SK-N-MC (cell line): ENCODE measurements at regions not wholly inside any gene's neighbourhood (a gene's known extent, or its start where the extent isn't known, plus 50 kb on each side); places are given as distances from the start of the nearest gene placed in this dataset.

Experiments used
- EZH2 ChIP-seq: fragments of 200-600 bp; sonication (generic); IDR thresholded peaks from one replicate; pipeline ENCODE4 v1.6.1; 2017; ENCODE audit warnings: antibody characterized with exemption
- FOXP2 ChIP-seq: optimal IDR thresholded peaks from 2 replicates; pipeline ENCODE3; 2011; ENCODE audit warnings: mild to moderate bottlenecking, moderate library complexity; ENCODE audit not compliant: insufficient read depth; ENCODE audit errors: extremely low read length, control extremely low read depth
- POLR2AphosphoS5 ChIP-seq: IDR thresholded peaks from 2 replicates; pipeline ENCODE4 v1.6.1; 2012; ENCODE audit warnings: mild to moderate bottlenecking, low read depth, low read length, borderline replicate concordance

DNA sequence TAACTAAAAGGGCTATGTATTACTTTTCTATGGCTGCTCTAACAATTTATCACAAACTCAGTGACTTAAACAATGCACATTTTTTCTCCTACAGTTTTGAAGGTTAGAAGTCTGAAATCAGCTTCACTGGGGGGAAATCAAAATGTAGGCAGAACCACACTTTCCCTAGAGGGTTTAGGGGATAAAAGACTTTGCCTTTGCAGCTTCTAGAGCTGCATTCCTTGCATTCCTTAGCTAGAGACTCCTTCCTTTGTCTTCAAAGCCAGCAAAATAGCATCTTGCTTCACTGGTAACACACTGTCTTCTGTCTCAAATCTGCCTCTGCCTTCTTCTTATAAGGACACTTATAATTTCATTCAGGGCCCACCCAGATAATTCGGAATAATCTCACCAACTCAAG, 152.4 kb upstream of the SPIN4 start:
- TF ChIP-seq POLR2AphosphoS5, result no peak
- TF ChIP-seq EZH2, result no peak
- TF ChIP-seq FOXP2, result no peak
